GM21526 (cell line): ENCODE measurements at regions not wholly inside any gene's neighbourhood (a gene's known extent, or its start where the extent isn't known, plus 50 kb on each side); places are given as distances from the start of the nearest gene placed in this dataset.

Experiments used
- ATAC-seq: cut with Tn5 transposase; IDR thresholded peaks from one replicate; pipeline ENCODE4 v1.9.1; 2021; ENCODE audit warnings: moderate library complexity; ENCODE audit not compliant: unreplicated experiment, low FRiP score

- no peak for ATAC-seq
These were observed 725.5 kb upstream of the FLRT2 start for GRCh38 chr14:84804468-84804867.

GRCh38 chr14:84804895-84805294 is 725.0 kb upstream of the FLRT2 start:
- no peak for ATAC-seq

GRCh38 chr14:84806181-84806580 is 723.8 kb upstream of the FLRT2 start:
- ATAC-seq = no peak

- no peak for ATAC-seq
These were observed 723.3 kb upstream of the FLRT2 start for GRCh38 chr14:84806622-84807021.

- ATAC-seq = no peak
These were observed 722.3 kb upstream of the FLRT2 start for GRCh38 chr14:84807673-84808072.

- no peak for ATAC-seq
These were observed 720.8 kb upstream of the FLRT2 start for GRCh38 chr14:84809158-84809557.

GRCh38 chr14:84814391-84814790 is 715.6 kb upstream of the FLRT2 start:
- ATAC-seq = no peak

- no peak for ATAC-seq
These were observed 710.4 kb upstream of the FLRT2 start for GRCh38 chr14:84819528-84819927.

GRCh38 chr14:84825481-84826251 is 704.3 kb upstream of the FLRT2 start:
- no peak for ATAC-seq

- no peak for ATAC-seq
These were observed 703.6 kb upstream of the FLRT2 start for GRCh38 chr14:84826294-84826693.

- ATAC-seq = no peak
These were observed 679.3 kb upstream of the FLRT2 start for GRCh38 chr14:84850595-84850994.

GRCh38 chr14:84856751-84857534 is 673.0 kb upstream of the FLRT2 start:
- no peak for ATAC-seq

GRCh38 chr14:84857571-84857970 is 672.4 kb upstream of the FLRT2 start:
- ATAC-seq = no peak

- no peak for ATAC-seq
These were observed 670.8 kb upstream of the FLRT2 start for GRCh38 chr14:84859116-84859515.

- ATAC-seq = no peak
These were observed 665.2 kb upstream of the FLRT2 start for GRCh38 chr14:84864548-84865271.

GRCh38 chr14:84871734-84872133 is 658.2 kb upstream of the FLRT2 start:
- no peak for ATAC-seq

GRCh38 chr14:84874436-84874835 is 655.5 kb upstream of the FLRT2 start:
- no peak for ATAC-seq

GRCh38 chr14:84877061-84877460 is 652.9 kb upstream of the FLRT2 start:
- no peak for ATAC-seq

- no peak for ATAC-seq
These were observed 647.1 kb upstream of the FLRT2 start for GRCh38 chr14:84882830-84883229.

- no peak for ATAC-seq
These were observed 644.9 kb upstream of the FLRT2 start for GRCh38 chr14:84885061-84885460.

GRCh38 chr14:84891404-84891803 is 638.5 kb upstream of the FLRT2 start:
- ATAC-seq = no peak
